ENCODE measurements at regions not wholly inside any gene's neighbourhood (a gene's known extent, or its start where the extent isn't known, plus 50 kb on each side); places are given as distances from the start of the nearest gene placed in this dataset.

GRCh38 chr4:54496412-54496811, 161.3 kb upstream of the KIT start:
- no peak for TF ChIP-seq EZH2 (optimal IDR thresholded peaks at IDR 0.05; ENCODE audit: low read depth, low read length)
- no peak for TF ChIP-seq CTCF (IDR thresholded peaks at IDR 0.05; ENCODE audit: low read length)
